NCI-H1092 treated with DMSO at 0.1 percent for 48 hours (cell line): ENCODE measurements at regions not wholly inside any gene's neighbourhood (a gene's known extent, or its start where the extent isn't known, plus 50 kb on each side); places are given as distances from the start of the nearest gene placed in this dataset.
"Not testable (repeated sequence)": the region's sequence is repeated elsewhere in the genome, so short reads cannot be mapped to it uniquely, and the experiment has no call there.

ENCODE experiments used
- DNase-seq: peaks from one replicate; lab custom pipeline; 2025; lab: John Stamatoyannopoulos, UW

DNA sequence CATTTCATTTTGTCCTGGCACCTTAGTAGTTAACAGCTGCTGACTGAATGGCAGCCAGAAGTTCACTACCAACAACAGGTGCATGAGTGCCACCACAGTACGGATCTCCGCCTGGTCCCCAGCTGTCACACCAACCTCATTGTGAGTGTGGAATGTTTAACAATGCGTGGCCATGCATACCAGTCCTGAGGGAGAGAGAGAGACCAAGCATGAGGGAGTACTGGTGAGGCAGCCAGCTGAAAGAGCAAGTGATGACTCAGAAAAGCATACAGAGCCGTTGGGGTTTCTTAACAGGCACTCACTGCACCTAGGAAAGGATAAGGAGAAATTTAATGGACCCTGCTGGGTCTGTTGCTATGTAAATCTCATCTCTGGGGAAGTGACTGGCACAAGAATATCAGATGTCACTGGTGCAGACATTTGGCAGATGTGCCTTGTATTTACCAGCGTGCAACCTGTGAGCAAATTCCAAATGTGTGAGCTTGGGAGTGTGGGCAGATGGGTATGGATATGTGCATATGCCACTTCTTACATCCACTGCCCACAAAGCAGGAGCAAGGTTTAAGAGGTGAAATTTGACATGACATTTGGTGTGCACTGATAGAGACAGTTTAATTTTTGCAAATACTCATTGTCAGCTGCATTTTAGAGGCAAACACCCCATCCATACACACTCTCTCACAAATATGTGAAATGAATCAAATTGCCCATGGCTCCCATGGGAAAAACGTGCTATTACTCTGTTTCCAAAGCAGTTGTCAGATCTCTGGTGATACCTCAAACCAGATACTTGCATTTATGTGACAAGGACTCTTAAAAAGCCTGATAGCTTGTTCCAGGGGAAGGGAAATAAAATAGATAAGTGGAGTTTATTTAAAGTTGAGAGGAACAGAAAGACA, 245.2 kb upstream of the ARPP21 start:
- DNase-seq: peak; percentile 26

DNA sequence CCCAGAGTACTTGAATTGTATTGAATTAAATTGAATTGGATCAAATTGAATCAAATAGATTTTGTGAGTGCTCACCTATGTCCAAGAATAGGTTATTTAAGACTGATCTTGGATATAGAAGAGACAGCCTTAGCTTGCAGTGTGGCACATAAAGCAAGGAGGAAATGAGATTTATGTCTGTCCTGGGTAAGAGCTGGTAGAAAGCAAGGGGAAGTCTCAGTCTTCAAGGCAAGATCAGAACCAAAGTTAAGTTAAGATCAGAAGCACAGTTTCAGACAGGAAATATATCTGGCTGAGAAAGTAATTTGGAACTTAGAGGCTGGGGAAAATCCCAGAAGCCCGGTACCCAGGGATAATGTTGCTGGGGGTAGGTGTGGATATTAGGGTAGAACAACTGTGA, 244.4 kb upstream of the ARPP21 start:
- DNase-seq: no peak

DNA sequence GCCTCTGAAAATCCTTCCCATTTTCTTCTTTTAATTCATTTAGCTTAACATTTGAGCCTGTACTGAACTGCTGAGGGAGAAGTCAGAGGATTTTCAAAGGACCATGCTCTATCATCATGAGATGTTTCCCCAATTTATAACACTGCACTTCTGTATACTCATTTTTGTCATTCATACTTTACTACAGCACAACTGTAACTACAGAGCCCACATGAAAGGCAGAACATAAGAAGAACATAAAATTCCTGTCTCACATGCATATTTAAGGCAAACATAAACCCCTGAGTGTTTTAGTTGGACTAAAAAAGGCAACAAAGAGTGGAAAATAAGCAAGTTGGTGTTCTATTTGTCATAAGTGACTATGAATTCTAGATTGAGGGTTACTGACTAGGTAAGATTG, 237.7 kb upstream of the ARPP21 start:
- no peak for DNase-seq

DNA sequence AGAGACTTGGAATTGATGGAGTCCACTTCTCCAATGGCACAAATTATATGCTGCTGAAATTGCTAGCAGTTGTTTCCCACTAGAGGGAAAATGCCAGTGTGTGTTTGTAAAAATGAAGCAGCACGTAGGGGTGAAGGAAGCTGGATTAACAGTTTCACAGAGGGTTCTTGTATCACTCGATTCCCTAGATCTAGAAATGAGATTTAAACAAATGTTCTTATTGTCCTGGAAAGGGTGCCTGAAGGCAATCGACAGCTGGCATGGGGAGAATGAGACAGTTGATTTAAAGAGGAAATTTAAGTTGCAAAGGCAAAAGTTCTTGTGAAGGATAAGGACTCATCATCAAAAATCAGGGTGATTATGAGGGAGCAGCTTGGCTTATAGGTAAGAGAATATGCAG, 234.8 kb upstream of the ARPP21 start:
- no peak for DNase-seq

DNA sequence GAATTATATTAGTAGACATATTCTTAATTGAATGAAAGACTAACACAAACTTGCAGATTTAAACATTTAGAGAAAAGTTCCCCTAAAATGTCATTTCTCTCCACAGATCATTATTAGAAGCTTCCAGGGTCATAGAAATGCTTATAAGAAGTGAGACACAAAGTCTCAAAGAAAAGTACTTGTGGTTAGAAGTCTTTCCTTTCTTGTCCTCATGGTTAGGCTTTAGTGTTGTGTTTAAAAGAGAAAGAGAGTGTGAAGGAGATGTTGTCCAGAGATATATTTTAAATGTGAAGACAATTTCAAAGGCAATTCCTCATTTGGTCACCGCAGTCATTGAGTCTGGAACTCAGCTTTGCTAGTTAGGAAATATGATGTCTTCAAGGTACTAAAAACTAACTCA, 230.4 kb upstream of the ARPP21 start:
- DNase-seq: no peak

DNA sequence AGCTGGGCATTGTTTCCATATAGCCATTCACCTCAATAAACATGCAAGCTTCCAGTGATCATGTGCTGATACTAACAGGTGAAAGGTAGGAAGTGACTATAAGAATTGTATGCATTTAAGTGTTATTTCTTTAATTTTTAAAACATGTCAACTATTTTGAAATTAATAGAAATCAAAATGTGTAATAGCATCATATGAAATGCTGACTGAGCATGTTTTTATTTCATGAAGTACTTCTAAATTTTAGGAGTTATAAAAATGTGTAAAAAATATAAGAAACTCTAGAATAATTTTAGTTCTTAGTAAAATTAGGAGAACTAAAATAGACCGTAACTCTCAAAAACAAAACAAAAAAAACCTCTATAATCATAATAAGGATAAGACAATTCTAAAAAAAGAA, 229.3 kb upstream of the ARPP21 start:
- no peak for DNase-seq

DNA sequence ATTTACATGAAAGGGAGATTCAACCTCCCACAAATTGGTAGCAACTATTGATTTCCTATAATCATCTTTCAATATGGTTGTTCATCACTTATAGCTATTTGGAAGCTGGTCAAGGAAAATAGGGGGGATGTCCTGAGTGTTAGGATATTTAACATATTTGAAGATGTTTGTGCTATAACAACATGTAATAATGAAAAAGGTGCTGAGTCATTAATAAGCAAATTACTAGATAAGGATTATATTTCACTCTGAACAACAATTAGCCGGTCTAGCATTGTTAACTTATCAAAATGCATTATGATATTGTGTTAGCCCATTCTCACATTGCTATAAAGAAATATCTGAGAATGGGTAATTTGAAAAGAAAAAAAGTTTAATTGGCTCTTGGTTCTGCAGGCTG, 225.8 kb upstream of the ARPP21 start:
- no peak for DNase-seq

DNA sequence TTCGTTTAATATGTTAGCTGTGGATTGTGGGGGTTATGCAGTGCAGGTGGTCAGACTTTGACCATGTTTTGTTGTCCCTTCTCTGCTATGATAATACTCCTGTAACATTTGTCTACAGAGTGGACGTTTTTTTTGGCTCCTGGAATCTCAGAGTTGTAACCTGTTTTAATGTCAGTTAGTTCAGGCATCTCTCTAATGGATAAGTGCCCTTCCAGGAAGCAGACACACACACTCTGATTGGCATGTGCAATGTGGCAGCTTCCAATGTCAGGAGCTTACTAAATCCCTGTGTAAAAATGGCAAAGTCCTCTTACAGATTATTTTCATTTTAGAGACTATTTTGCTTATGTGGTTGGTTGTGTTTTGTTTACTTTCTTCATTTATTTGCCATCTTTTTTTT, 222.2 kb upstream of the ARPP21 start:
- DNase-seq: no peak

DNA sequence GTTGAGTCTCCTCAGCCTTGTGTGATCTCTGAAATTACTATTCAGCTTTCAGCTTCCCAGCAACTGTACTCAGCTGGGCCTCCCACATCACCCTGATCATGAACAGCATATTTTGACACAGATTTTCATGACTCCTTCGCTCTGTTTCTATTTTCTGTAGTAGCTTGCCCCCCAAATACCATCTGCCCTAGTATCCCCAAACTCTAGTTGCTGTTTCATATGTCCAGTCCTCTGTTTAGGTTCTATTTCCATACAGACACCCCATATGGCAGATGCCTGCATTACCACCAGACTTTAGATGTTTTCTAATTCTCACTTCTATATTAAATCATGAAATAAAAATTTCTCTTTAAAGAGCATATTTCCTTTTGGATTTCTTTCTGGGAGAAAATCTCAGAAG, 217.2 kb upstream of the ARPP21 start:
- no peak for DNase-seq

DNA sequence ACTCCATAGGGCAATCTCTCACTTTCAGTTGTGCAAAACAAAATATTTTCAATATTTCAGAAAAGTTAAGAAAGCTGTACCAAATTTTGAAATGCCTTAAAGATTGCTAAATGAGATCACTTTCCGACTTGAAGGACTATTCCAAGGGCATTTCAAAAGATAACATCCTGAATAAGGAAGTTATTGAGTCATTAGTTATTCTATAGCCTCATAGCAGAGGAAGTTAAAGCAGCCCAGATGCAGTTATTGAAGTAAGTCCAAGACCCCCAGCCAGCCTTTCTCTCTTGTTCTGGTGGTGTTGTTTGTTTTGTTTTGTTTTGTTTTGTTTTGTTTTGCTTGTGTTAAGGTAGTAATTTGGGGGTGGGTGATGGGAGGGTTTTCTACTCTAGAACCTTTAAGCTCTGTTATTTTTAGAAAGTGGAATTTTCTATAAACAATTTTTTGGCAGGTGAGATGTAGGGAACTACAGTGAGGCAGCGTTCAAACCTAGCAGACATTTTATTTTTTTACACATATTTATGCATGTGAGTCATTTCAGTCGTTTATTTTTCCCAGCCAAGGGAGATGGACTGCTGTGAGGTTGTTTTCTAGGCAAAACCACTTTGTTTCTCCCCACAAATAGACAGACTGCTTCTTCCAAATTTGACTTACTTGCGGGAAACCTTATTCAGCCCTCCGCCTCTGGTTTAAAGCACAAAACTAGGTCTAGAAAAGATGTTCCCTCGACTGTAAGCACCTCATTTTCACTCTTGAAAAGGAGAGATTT, 216.3 kb upstream of the ARPP21 start:
- no peak for DNase-seq

DNA sequence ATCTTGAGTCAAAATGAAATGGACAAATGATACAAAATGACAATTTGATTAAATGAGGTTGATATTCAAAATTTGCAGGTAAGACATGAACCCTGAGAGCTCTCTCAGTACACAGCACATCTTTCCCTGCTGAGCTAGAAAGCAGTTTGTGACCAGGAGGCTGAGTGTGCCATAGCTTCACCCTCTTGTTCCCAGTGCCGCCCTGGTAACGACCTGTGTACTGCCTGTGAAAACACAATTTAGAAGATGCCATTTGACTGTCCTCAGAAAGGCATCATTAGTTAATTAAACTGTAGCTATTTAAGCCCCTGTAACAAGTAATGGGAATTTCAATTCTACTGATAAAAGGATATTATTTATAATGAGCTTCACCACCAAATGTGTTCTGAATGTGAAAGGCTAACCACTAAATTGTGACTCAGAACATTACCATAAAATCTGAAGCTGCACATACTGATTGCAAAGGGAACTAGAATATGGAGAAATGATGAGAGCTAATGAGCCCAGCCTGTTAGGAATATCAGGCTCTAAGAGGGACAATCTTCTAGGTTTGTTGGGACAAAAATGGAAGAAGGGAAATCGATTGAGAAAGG, 212.9 kb upstream of the ARPP21 start:
- no peak for DNase-seq

DNA sequence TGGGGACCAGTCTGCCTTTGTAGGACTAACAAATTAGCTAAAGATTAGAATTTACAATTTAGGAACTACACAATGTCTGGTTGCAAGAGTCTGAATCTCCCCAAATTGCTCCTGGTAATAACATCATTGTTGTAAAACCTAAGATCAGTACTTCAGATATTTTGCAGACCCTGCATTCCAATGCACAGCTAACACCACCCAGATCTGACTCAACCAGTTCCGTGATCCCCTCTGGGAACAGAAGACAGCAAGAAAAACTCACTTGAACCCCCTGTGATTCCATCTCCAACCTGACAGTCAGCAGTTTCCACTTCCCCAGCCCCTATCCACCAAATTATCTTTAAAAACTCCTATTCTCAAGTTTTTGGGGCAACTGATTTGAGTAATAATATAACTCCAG, 201.9 kb upstream of the ARPP21 start:
- no peak for DNase-seq

DNA sequence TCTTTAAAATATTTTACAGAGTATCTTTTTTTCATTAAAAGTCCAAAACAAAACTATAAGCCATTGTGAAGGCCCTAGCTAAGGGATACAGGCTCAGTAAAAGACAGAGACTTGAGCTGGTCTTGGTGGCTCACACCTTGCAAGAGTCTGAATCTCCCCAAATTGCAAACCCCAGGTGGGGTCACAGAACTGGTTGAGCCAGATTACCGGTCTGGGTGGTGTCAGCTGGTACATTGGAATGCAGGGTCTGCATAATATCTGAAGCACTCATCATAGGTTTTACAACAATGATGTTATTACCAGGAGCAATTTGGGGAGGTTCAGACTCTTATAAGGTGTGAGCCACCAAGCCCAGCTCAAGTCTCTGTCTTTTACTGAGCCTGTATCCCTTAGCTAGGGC, 201.2 kb upstream of the ARPP21 start:
- no peak for DNase-seq

DNA sequence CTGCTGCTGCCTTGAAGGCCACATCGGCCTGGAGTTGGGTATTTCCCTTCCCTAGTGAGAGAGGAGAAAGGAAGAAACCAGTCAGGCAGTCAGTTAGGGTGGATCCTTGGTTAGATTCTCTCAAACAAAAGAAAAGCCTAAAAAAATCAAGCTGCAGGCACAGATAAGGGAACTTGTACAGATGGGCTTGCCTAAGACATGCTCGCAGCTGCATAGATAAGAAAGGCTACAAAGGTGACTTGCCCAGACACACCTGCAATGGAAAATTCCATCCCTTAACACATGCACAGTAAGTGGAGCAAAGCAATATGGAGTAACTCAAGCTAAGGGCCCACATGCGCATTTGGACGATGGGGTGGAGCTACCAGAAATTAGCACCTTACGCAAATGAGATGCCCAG, 199.7 kb upstream of the ARPP21 start:
- DNase-seq: no peak

DNA sequence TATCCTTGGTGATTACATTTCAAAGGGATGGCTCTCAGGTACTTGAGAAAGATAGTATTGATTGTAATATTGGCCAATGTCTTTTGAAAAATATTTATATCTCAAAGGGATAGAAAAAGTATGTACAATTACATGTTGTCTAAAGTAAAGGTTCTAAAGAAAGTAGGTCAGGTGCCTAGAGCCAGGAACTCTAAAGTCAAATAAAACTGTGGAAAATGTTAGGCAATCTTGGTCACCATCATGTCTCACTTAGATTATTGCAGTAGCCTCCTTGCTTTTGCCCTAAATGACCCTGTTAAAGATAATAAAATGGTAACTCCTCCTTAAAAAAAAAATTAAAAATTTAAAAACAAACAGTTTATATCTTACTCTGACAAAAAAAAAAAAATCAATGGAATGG, 198.5 kb upstream of the ARPP21 start:
- DNase-seq: no peak

DNA sequence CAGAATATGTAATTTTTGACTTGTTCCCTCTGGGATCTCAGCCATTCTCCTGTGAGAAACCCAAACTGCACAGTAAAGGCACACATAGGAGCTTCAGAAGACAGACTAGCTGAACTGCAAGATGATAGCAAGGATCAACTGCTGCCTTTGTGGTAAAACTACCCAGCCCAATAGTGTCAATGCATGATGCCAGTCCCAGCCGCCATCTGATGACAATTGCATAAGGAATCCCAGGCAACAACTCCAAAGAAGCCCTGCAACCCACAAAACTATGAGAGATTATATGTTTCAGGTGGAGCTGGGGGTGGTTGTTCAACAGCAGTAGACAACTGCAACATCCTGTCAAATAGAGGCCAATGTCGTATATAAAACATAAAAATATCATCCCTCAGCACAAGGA, 192.4 kb upstream of the ARPP21 start:
- no peak for DNase-seq

DNA sequence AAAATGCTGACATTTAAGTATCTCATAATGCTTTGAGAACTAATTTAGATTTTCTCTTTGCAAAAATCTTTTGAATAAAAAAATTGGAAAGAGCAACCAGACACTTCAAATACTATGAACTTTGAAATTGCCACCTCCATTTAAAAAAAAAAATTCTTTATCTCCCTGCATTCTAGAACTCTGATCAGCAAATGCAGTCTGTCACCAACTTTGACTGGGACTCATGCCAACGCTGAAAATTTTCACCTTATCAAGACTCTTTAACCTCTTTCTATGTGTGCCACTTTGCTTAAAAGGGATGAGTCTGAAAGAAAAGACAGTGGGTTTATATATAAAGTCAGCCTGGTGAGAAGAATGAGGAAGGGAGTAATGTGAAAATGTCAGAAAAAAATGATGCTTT, 191.2 kb upstream of the ARPP21 start:
- DNase-seq: no peak

DNA sequence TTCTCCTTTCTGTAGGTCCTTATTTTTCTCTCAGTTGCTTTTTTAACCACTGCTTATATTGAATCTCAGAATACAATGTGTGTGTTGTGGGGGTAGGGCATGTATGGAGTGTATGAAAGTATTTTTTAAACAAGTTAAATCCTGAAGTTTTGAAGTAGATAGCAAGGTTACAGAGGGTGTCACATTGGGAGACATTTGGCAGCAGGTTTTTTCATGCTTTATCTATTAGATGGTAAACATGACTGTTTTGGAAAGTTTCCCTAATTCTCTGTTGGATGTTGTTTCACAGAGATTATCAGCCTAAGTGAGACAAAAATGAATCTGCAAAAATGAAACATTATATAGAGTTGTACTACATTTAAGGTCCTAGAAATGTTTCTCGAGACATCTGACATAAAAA, 190.6 kb upstream of the ARPP21 start:
- no peak for DNase-seq

DNA sequence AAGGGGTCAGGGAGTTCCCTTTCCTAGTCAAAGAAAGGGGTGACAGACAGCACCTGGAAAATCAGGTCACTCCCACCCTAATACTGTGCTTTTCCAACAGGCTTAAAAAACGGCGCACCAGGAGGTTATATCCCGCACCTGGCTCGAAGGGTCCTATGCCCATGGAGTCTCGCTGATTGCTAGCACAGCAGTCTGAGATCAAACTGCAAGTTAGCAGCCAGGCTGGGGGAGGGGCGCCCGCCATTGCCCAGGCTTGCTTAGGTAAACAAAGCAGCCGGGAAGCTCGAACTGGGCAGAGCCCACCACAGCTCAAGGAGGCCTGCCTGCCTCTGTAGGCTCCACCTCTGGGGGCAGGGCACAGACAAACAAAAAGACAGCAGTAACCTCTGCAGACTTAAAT, 184.5 kb upstream of the ARPP21 start:
- not testable (repeated sequence) for DNase-seq

DNA sequence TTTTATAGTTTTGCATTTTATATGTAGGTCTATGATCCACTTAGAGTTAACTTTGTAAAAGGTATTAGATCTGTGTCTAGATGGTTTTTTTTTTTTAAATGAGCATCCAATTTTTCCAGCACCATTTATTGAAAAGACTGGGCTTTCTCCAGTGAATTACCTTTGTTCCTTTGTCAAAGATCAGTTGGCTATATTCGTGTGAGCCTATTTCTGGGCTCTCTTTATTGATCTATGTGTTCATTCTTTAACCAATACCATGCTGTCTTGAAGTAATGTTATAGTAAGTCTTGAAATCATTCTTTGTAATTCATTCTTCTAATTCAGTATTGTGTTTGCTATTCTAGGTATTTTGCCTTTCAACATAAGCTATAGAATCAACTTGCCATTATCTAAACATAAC, 165.4 kb upstream of the ARPP21 start:
- no peak for DNase-seq

DNA sequence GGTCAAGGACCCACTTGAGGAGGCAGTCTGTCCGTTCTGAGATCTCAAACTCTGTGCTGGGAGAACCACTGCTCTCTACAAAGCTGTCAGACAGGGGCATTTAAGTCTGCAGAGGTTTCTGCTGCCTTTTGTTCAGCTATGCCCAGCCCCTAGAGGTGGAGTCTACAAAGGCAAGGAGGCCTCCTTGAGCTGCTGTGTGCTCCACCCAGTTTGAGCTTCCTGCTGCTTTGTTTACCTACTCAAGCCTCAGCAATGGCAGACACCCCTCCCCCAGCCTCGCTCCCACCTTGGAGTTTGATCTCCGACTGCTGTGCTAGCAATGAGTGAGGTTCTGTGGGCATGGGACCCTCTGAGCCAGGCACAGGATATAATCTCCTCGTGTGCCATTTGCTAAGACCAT, 156.8 kb upstream of the ARPP21 start:
- not testable (repeated sequence) for DNase-seq

DNA sequence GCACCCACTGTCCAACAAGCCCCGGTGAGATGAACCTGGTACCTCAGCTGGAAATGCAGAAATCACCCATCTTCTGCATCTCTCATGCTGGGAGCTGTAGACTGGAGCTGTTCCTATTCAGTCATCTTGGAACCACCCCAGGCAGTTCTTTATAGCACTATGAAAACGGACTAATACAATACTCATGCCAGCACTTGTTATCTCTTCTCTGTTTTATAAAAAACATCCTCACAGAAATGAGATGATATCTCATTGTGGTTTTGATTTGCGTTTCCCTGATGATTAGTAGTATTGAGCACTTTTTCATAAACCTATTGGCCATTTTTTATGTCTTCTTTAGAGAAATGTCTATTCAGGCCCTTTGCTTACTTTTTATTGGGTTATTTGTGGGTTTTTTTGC, 156.2 kb upstream of the ARPP21 start:
- no peak for DNase-seq

DNA sequence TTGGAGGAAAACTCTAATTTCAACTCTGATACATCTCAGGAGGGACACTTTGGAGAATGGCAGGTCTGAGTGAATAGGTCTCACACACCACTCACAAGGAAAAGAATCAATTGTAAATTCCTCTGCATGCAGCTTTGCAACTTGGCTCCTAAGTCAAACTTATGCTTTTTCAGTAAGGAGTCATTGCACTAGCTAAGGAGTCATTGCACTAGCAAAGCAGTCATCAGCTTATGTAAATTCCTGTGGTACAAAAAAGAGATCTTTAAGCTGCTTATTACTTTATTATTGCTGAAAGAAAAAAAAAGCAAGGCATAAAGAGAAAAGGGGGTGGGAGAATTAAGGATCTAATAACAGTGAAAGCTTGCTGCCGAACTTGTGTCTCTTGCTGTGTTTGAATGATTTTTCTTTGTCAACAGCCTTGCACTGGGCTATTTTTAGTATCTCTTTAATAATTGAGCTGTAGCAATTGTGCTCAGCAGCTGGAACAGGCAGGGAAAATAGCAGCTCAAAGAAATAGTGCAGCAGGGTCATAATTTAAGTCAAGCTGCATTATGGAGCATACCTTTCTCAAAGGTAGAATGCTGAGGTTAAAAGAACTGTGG, 154.3 kb upstream of the ARPP21 start:
- no peak for DNase-seq
